BLaER1 (cell line): ENCODE measurements at regions not wholly inside any gene's neighbourhood (a gene's known extent, or its start where the extent isn't known, plus 50 kb on each side); places are given as distances from the start of the nearest gene placed in this dataset.

Experiments used
- H3K27ac ChIP-seq: shearing (Covaris generic); formaldehyde crosslinking; 2 replicates; pipeline ENCODE4 v1.8.1; 2022
- H3K27me3 ChIP-seq: shearing (Covaris generic); formaldehyde crosslinking; 2 replicates; pipeline ENCODE4 v1.8.1; 2022
- H3K36me3 ChIP-seq: shearing (Covaris generic); formaldehyde crosslinking; 2 replicates; pipeline ENCODE4 v1.8.1; 2022
- H3K4me1 ChIP-seq: shearing (Covaris generic); formaldehyde crosslinking; 2 replicates; pipeline ENCODE4 v1.8.1; 2022
- H3K4me2 ChIP-seq: shearing (Covaris generic); formaldehyde crosslinking; 2 replicates; pipeline ENCODE4 v1.8.1; 2022
- H3K4me3 ChIP-seq: shearing (Covaris generic); formaldehyde crosslinking; 2 replicates; pipeline ENCODE4 v1.8.1; 2022
- H3K9ac ChIP-seq: shearing (Covaris generic); formaldehyde crosslinking; 2 replicates; pipeline ENCODE4 v1.8.1; 2022
- H3K9me3 ChIP-seq: shearing (Covaris generic); formaldehyde crosslinking; 2 replicates; pipeline ENCODE4 v1.8.1; 2022
- H4K20me1 ChIP-seq: shearing (Covaris generic); formaldehyde crosslinking; 2 replicates; pipeline ENCODE4 v1.8.1; 2022
- Cebpa-rat ChIP-seq: shearing (Covaris generic); IDR thresholded peaks from 2 replicates; pipeline ENCODE4 v1.8.1; 2022

- H3K4me1 ChIP-seq: peaks cover 16% of the 10 kb centered on the region
- H3K4me3 ChIP-seq: no peak overlapping the region
- H3K9ac ChIP-seq: no peak overlapping the region
- H3K9me3 ChIP-seq: no peaks in the 10 kb centered on the region
- H4K20me1 ChIP-seq: no peaks in the 10 kb centered on the region
- TF ChIP-seq Cebpa-rat: no peak
- H3K36me3 ChIP-seq: no peaks in the 10 kb centered on the region
- H3K4me2 ChIP-seq: no peak overlapping the region
- no peaks in the 10 kb centered on the region for H3K27me3 ChIP-seq
- H3K27ac ChIP-seq: no peak overlapping the region
Observed at GRCh38 chr4:170414961-170415360, 325.2 kb upstream of the AADAT start.

DNA sequence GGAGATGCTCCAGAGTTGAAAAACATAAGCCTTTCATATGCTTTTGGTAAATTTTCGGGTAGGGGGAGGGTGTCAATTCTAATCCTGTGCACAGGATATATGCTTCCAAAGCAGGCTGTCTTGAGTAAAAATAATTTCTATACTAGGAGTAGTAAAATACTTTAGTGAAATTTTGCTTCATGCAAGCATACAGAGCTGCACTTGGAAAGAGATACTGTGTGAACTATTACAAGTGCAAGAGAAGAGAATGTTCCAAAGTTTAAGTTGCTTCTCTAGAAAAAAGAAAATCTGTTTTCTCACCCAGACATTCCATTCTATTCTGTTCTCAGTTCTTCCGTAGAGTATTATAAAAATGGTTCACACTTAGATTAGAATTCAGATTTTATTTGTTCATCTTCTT, 324.6 kb upstream of the AADAT start:
- H3K9ac ChIP-seq: no peak overlapping the region
- no peak overlapping the region for H3K4me3 ChIP-seq
- no peaks in the 10 kb centered on the region for H3K36me3 ChIP-seq
- H3K27ac ChIP-seq: no peak overlapping the region
- peaks cover 10% of the 10 kb centered on the region for H3K4me1 ChIP-seq
- no peaks in the 10 kb centered on the region for H3K27me3 ChIP-seq
- no peaks in the 10 kb centered on the region for H3K9me3 ChIP-seq
- H3K4me2 ChIP-seq: no peak overlapping the region
- no peak for TF ChIP-seq Cebpa-rat
- no peaks in the 10 kb centered on the region for H4K20me1 ChIP-seq

- TF ChIP-seq Cebpa-rat: no peak
Observed at GRCh38 chr4:170413951-170414350, 324.2 kb upstream of the AADAT start.

GRCh38 chr4:170400361-170400760, 310.6 kb upstream of the AADAT start:
- no peak overlapping the region for H3K4me3 ChIP-seq
- TF ChIP-seq Cebpa-rat: no peak
- no peaks in the 10 kb centered on the region for H3K27me3 ChIP-seq
- H3K4me1 ChIP-seq: no peaks in the 10 kb centered on the region
- H3K36me3 ChIP-seq: no peaks in the 10 kb centered on the region
- no peak overlapping the region for H3K27ac ChIP-seq
- H3K9me3 ChIP-seq: no peaks in the 10 kb centered on the region
- no peak overlapping the region for H3K9ac ChIP-seq
- H3K4me2 ChIP-seq: no peak overlapping the region
- no peaks in the 10 kb centered on the region for H4K20me1 ChIP-seq

More at GRCh38 chr4:170413951-170414350, 324.2 kb upstream of the AADAT start:
- Histone ChIP-seq H3K9me3 (no peaks in the 10 kb centered on the region), H3K27ac (no peak overlapping the region), H3K27me3 (no peaks in the 10 kb centered on the region), H3K4me1 (peaks cover 10% of the 10 kb centered on the region; the same call in 1 of the 2 replicates), H3K4me3 (no peak overlapping the region), H4K20me1 (no peaks in the 10 kb centered on the region), H3K4me2 (no peak overlapping the region), H3K36me3 (no peaks in the 10 kb centered on the region), H3K9ac (no peak overlapping the region)

- no peak for TF ChIP-seq Cebpa-rat
- no peaks in the 10 kb centered on the region for H3K36me3 ChIP-seq
- no peaks in the 10 kb centered on the region for H3K27me3 ChIP-seq
- H3K4me3 ChIP-seq: no peak overlapping the region
- H3K27ac ChIP-seq: no peak overlapping the region
- no peaks in the 10 kb centered on the region for H3K9me3 ChIP-seq
- no peaks in the 10 kb centered on the region for H3K4me1 ChIP-seq
- H3K9ac ChIP-seq: no peak overlapping the region
- H4K20me1 ChIP-seq: no peaks in the 10 kb centered on the region
- H3K4me2 ChIP-seq: no peak overlapping the region
Observed at GRCh38 chr4:170399581-170400293, 310.0 kb upstream of the AADAT start.

GRCh38 chr4:170398218-170398617, 308.5 kb upstream of the AADAT start:
- Histone ChIP-seq H4K20me1 (no peaks in the 10 kb centered on the region), H3K36me3 (no peaks in the 10 kb centered on the region), H3K27me3 (no peaks in the 10 kb centered on the region), H3K9ac (no peak overlapping the region), H3K27ac (no peak overlapping the region), H3K4me3 (no peak overlapping the region), H3K4me1 (no peaks in the 10 kb centered on the region), H3K4me2 (no peak overlapping the region), H3K9me3 (no peaks in the 10 kb centered on the region)
- no peak for TF ChIP-seq Cebpa-rat

- no peak overlapping the region for H3K27ac ChIP-seq
- no peaks in the 10 kb centered on the region for H3K27me3 ChIP-seq
- no peak overlapping the region for H3K9ac ChIP-seq
- peaks cover 10% of the 10 kb centered on the region for H3K4me1 ChIP-seq
- H3K36me3 ChIP-seq: no peaks in the 10 kb centered on the region
- H3K4me3 ChIP-seq: no peak overlapping the region
- TF ChIP-seq Cebpa-rat: no peak
- H4K20me1 ChIP-seq: no peaks in the 10 kb centered on the region
- no peak overlapping the region for H3K4me2 ChIP-seq
- no peaks in the 10 kb centered on the region for H3K9me3 ChIP-seq
Observed at GRCh38 chr4:170395773-170396172, 306.0 kb upstream of the AADAT start.

GRCh38 chr4:170391066-170391740, 301.4 kb upstream of the AADAT start:
- H3K4me1 ChIP-seq: peaks cover 14% of the 10 kb centered on the region
- no peak for TF ChIP-seq Cebpa-rat
- peak overlapping the region; percentile 42 for H3K4me2 ChIP-seq

GRCh38 chr4:170389411-170389810, 299.7 kb upstream of the AADAT start:
- Histone ChIP-seq H3K27me3 (no peaks in the 10 kb centered on the region), H3K4me2 (no peak overlapping the region), H3K36me3 (no peaks in the 10 kb centered on the region), H3K9me3 (peaks cover 6% of the 10 kb centered on the region; the same call in 1 of the 2 replicates), H3K27ac (no peak overlapping the region), H4K20me1 (no peaks in the 10 kb centered on the region), H3K4me3 (no peak overlapping the region), H3K9ac (no peak overlapping the region), H3K4me1 (peaks cover 14% of the 10 kb centered on the region)
- TF ChIP-seq Cebpa-rat: no peak

More at GRCh38 chr4:170391066-170391740, 301.4 kb upstream of the AADAT start:
- Histone ChIP-seq H3K9me3 (no peaks in the 10 kb centered on the region), H3K36me3 (no peaks in the 10 kb centered on the region), H3K9ac (no peak overlapping the region), H3K27me3 (no peaks in the 10 kb centered on the region), H3K4me3 (no peak overlapping the region), H4K20me1 (no peaks in the 10 kb centered on the region), H3K27ac (no peak overlapping the region)

- Histone ChIP-seq H3K4me3 (no peak overlapping the region), H3K4me2 (no peak overlapping the region), H3K27me3 (no peaks in the 10 kb centered on the region), H3K36me3 (no peaks in the 10 kb centered on the region), H3K27ac (no peak overlapping the region), H3K9me3 (peaks cover 6% of the 10 kb centered on the region; the same call in 1 of the 2 replicates), H3K9ac (no peak overlapping the region), H4K20me1 (no peaks in the 10 kb centered on the region), H3K4me1 (peaks cover 14% of the 10 kb centered on the region)
- no peak for TF ChIP-seq Cebpa-rat
Observed at GRCh38 chr4:170388255-170388654, 298.5 kb upstream of the AADAT start.
